ENCODE measurements at regions not wholly inside any gene's neighbourhood (a gene's known extent, or its start where the extent isn't known, plus 50 kb on each side); places are given as distances from the start of the nearest gene placed in this dataset.

DNA sequence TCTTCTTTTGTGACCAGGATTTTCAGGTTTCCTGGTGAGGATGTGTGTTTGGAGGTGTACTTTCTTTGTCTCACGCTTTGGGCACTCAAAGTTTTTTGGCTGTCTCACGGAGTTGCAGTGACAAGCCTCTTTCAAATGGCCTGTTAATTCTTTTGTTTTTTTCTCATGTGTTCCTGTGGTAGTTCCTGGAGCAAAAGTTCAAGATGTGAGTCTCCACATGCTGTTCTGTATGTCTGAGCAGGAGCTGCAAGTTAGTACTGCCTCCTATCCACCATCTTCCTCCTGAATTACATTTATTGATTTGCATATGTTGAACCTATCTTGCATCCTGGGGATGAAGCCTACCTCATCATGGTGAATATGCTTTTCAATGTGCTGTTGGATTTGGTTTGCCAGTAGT lies 118.5 kb downstream of the VSIG4 start:
- H3K27me3 ChIP-seq, result no peaks in the 10 kb centered on the region

DNA sequence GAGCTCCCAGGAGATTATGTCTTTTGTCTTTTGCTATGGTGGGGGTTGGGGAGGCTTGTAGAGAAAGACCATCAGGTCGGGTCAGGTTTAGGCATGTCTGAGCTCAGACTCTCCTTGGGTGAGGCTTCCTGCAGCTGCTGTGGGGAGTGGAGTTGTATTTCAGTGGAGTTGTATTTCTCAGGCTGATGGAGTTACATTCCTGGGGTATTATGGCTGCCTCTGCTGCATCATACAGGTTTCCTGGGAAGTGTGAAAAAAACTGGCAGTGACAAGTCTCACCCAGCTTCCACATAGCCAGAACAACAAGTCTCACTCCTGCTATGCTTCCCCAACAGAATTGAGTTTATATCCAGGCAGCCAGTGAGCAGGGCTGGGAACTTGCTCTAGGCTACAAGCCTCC lies 119.3 kb downstream of the VSIG4 start:
- intact Hi-C loops (cut with DNase I), result no loop called here
- no peak overlapping the region for H3K4me3 ChIP-seq
- no peaks in the 10 kb centered on the region for H3K4me1 ChIP-seq
- H3K36me3 ChIP-seq, result no peaks in the 10 kb centered on the region
- ATAC-seq (no peak), DNase-seq (no peak)
- no peak overlapping the region for H3K27ac ChIP-seq
- no peaks in the 10 kb centered on the region for H3K9me3 ChIP-seq
- no peaks in the 10 kb centered on the region for H3K27me3 ChIP-seq
- TF ChIP-seq, protein P1, sequence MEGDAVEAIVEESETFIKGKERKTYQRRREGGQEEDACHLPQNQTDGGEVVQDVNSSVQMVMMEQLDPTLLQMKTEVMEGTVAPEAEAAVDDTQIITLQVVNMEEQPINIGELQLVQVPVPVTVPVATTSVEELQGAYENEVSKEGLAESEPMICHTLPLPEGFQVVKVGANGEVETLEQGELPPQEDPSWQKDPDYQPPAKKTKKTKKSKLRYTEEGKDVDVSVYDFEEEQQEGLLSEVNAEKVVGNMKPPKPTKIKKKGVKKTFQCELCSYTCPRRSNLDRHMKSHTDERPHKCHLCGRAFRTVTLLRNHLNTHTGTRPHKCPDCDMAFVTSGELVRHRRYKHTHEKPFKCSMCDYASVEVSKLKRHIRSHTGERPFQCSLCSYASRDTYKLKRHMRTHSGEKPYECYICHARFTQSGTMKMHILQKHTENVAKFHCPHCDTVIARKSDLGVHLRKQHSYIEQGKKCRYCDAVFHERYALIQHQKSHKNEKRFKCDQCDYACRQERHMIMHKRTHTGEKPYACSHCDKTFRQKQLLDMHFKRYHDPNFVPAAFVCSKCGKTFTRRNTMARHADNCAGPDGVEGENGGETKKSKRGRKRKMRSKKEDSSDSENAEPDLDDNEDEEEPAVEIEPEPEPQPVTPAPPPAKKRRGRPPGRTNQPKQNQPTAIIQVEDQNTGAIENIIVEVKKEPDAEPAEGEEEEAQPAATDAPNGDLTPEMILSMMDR (IDR thresholded peaks at IDR 0.05), result no peak

More for the DNA sequence above, 118.5 kb downstream of the VSIG4 start:
- ATAC-seq (no peak), DNase-seq (no peak)
- Histone ChIP-seq H3K36me3 (no peaks in the 10 kb centered on the region), H3K9me3 (no peaks in the 10 kb centered on the region), H3K4me1 (no peaks in the 10 kb centered on the region), H3K27ac (no peak overlapping the region), H3K4me3 (no peak overlapping the region)
- intact Hi-C loops (cut with DNase I), result no loop called here
- TF ChIP-seq, protein P1 (IDR thresholded peaks at IDR 0.05), result no peak

- no peak for DNase-seq
- H3K27ac ChIP-seq, result no peak overlapping the region
- no peaks in the 10 kb centered on the region for H3K4me1 ChIP-seq
- H3K36me3 ChIP-seq, result no peaks in the 10 kb centered on the region
- TF ChIP-seq, protein P1 (IDR thresholded peaks at IDR 0.05), result no peak
- H3K9me3 ChIP-seq, result no peaks in the 10 kb centered on the region
- H3K4me3 ChIP-seq, result no peak overlapping the region
- no peak for ATAC-seq
- no peaks in the 10 kb centered on the region for H3K27me3 ChIP-seq
- intact Hi-C loops (cut with DNase I), result no loop called here
Measured at GRCh38 chrX:65910899-65911298, 129.0 kb downstream of the VSIG4 start.

DNA sequence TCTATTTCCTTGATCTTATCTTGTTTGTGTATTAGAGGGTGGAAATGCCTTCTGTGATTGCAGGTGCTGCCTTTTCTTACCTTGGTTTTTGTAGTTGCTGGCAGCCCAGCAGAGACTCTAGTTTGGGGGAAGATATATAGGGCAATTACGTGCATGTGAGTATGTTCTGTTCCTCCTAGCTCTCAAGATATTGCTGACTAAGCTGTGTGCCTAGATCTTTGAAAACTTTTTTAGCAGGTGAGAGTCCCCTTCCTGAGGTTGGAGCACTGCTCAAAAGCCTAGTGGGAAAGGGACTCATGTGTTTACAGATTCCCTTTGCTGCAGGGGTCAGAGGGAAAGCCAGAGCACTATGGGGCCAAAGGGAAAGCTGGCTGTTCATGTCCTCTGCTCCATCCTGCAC lies 136.1 kb downstream of the VSIG4 start:
- intact Hi-C loops (cut with DNase I), result no loop called here
- Histone ChIP-seq H3K4me1 (no peaks in the 10 kb centered on the region), H3K9me3 (no peaks in the 10 kb centered on the region), H3K27ac (no peak overlapping the region), H3K4me3 (no peak overlapping the region), H3K27me3 (no peaks in the 10 kb centered on the region), H3K36me3 (no peaks in the 10 kb centered on the region)
- DNase-seq (no peak), ATAC-seq (no peak)
- TF ChIP-seq, protein P1 (IDR thresholded peaks at IDR 0.05), result no peak

DNA sequence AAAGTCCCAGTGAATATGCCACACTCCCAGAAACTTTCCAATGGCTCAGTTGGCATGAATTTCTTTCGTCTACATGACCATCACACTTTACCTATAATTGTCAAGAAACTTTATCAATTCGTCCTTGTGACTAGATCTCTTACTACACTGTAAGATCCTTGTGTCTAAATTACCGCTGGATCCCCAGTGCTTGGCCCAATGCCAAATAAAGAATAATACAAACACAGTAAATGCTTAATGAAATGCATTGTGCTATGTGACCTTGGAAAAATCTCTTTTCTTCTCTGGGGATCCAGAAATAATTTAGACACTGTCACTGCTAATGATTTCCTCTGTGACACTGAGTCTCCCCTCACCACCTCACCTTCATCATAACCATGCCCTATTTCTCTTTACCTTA lies 137.9 kb downstream of the VSIG4 start:
- Histone ChIP-seq H3K27ac (no peak overlapping the region), H3K4me1 (no peaks in the 10 kb centered on the region), H3K9me3 (no peaks in the 10 kb centered on the region), H3K4me3 (no peak overlapping the region), H3K27me3 (no peaks in the 10 kb centered on the region), H3K36me3 (no peaks in the 10 kb centered on the region)
- TF ChIP-seq, protein P1 (IDR thresholded peaks at IDR 0.05), result no peak
- intact Hi-C loops (cut with DNase I), result no loop called here
- ATAC-seq (no peak), DNase-seq (no peak)

All from upper lobe of right lung (tissue), 1 donor.